ENCODE measurements at regions not wholly inside any gene's neighbourhood (a gene's known extent, or its start where the extent isn't known, plus 50 kb on each side); places are given as distances from the start of the nearest gene placed in this dataset.

DNA sequence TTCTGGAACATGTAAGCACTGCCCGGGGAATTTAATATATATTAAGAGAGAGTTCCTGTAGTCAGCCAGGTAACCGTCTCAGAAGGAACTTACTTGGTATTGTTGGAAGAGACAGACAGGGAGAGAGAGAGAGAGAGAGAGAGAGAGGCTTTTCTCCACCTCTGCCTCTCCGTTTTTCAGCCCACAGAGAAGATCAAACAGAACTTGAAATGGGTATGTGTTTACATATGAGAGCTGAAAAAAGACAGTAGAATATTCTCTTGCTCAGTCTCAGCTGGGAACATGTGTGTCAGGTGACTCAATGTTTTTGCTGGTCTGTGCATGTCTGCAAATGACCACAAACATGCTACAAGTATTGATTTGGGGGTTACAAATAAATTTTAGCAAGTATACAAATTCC, 81.9 kb downstream of the MAGED1 start:
- no peak overlapping the region for H3K27ac ChIP-seq (ENCODE audit: low read length)
- no TSS peak for BruUV-seq (replicated peaks)
- intact Hi-C loops (cut with micrococcal nuclease) = no loop called here

DNA sequence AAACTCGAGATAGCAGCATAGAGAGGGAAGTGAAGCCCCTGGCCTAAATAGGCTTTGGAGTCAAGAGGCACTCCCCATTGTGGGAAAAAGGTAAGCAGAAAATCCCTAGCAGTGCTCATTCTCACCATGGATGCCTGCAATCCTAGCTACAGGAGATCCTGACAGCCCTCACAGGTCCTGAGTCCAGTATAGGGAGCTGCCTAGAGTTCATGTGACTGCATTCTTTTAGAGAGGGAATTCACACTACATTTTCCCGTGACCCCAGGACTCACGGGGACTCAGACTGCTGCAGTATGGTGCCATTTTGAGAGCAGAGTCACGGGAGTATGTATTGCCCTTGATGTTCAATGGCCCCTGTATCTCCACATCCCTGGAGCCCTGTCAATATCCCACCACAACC, 82.4 kb downstream of the MAGED1 start:
- no peak overlapping the region for H3K4me2 ChIP-seq (ENCODE audit: low read length)
- H3F3A ChIP-seq (ENCODE audit: low read length, unreplicated experiment) = no peaks in the 10 kb centered on the region
- ChIA-PET POLR2A (ENCODE audit: unreplicated experiment) (no interaction called here), CTCF (no interaction called here)
- no peaks in the 10 kb centered on the region for H3K79me2 ChIP-seq (ENCODE audit: low read length)
- no TSS peak for BruUV-seq (replicated peaks)
- intact Hi-C loops (cut with micrococcal nuclease) = no loop called here
- ATAC-seq (no peak), DNase-seq (no peak)
- H3K27me3 ChIP-seq (ENCODE audit: low read length) = no peaks in the 10 kb centered on the region
- no peak overlapping the region for H2AFZ ChIP-seq (ENCODE audit: low read length)
- TF ChIP-seq EZH2phosphoT487 (IDR thresholded peaks at IDR 0.05; ENCODE audit: borderline replicate concordance, low read length) (no peak), EZH2 (IDR thresholded peaks at IDR 0.05; ENCODE audit: low read length, unreplicated experiment) (no peak)
- TF ChIP-seq, protein P1, sequence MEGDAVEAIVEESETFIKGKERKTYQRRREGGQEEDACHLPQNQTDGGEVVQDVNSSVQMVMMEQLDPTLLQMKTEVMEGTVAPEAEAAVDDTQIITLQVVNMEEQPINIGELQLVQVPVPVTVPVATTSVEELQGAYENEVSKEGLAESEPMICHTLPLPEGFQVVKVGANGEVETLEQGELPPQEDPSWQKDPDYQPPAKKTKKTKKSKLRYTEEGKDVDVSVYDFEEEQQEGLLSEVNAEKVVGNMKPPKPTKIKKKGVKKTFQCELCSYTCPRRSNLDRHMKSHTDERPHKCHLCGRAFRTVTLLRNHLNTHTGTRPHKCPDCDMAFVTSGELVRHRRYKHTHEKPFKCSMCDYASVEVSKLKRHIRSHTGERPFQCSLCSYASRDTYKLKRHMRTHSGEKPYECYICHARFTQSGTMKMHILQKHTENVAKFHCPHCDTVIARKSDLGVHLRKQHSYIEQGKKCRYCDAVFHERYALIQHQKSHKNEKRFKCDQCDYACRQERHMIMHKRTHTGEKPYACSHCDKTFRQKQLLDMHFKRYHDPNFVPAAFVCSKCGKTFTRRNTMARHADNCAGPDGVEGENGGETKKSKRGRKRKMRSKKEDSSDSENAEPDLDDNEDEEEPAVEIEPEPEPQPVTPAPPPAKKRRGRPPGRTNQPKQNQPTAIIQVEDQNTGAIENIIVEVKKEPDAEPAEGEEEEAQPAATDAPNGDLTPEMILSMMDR (conservative IDR thresholded peaks at IDR 0.05; ENCODE audit: low read depth, low read length) = no peak
- no peaks in the 10 kb centered on the region for H3K4me1 ChIP-seq (ENCODE audit: insufficient read depth, low read length)
- H4K20me1 ChIP-seq (ENCODE audit: low read length) = no peaks in the 10 kb centered on the region
- no peak overlapping the region for H3K4me3 ChIP-seq (ENCODE audit: low read length)
- no peaks in the 10 kb centered on the region for H3K36me3 ChIP-seq (ENCODE audit: low read depth, low read length)
- H3K9me3 ChIP-seq (ENCODE audit: low read length) = no peaks in the 10 kb centered on the region
- no peak overlapping the region for H3K9ac ChIP-seq (ENCODE audit: low read length)
- H3K9me2 ChIP-seq (replicated peaks; ENCODE audit: low read length) = no peaks in the 10 kb centered on the region
- no peak overlapping the region for H3K27ac ChIP-seq (ENCODE audit: low read length)

More for the DNA sequence above, 81.9 kb downstream of the MAGED1 start:
- no peaks in the 10 kb centered on the region for H3K4me1 ChIP-seq (ENCODE audit: insufficient read depth, low read length)
- no peaks in the 10 kb centered on the region for H3F3A ChIP-seq (ENCODE audit: low read length, unreplicated experiment)
- H3K9me3 ChIP-seq (ENCODE audit: low read length) = no peaks in the 10 kb centered on the region
- no peaks in the 10 kb centered on the region for H4K20me1 ChIP-seq (ENCODE audit: low read length)
- CTCF ChIA-PET = no interaction called here
- H3K4me3 ChIP-seq (ENCODE audit: low read length) = no peak overlapping the region
- H3K4me2 ChIP-seq (ENCODE audit: low read length) = no peak overlapping the region
- H2AFZ ChIP-seq (ENCODE audit: low read length) = no peak overlapping the region
- H3K79me2 ChIP-seq (ENCODE audit: low read length) = no peaks in the 10 kb centered on the region
- ATAC-seq = no peak
- H3K27me3 ChIP-seq (ENCODE audit: low read length) = no peaks in the 10 kb centered on the region
- TF ChIP-seq, protein P1 (conservative IDR thresholded peaks at IDR 0.05; ENCODE audit: low read depth, low read length) = no peak
- TF ChIP-seq EZH2phosphoT487 (IDR thresholded peaks at IDR 0.05; ENCODE audit: borderline replicate concordance, low read length) = no peak
- no peak for TF ChIP-seq EZH2 (IDR thresholded peaks at IDR 0.05; ENCODE audit: low read length, unreplicated experiment)
- no peaks in the 10 kb centered on the region for H3K9me2 ChIP-seq (replicated peaks; ENCODE audit: low read length)
- POLR2A ChIA-PET (ENCODE audit: unreplicated experiment) = no interaction called here
- H3K9ac ChIP-seq (ENCODE audit: low read length) = no peak overlapping the region
- DNase-seq = no peak
- H3K36me3 ChIP-seq (ENCODE audit: low read depth, low read length) = no peaks in the 10 kb centered on the region

DNA sequence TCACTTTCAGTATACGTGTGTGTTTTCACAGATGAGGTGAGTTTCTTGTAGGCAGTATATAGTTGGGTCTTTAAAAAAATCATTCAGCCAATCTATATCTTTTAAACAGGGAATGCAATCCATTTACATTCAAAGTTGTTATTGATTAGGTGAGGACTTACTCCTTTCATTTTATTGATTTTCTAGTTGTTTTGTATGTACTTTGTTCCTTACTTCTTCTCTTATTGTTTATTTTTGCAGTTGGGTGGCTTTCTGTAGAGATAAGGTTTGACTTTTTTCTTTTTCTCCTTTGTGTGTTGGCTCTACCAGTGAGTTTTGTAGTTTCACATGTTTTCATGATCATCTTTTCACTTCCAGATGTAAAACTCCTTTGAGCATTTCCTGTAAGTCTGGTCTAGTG, 83.1 kb downstream of the MAGED1 start:
- Histone ChIP-seq H3K4me3 (ENCODE audit: low read length) (no peak overlapping the region), H3K36me3 (ENCODE audit: low read depth, low read length) (no peaks in the 10 kb centered on the region), H3K27ac (ENCODE audit: low read length) (no peak overlapping the region), H3F3A (ENCODE audit: low read length, unreplicated experiment) (no peaks in the 10 kb centered on the region), H3K27me3 (ENCODE audit: low read length) (no peaks in the 10 kb centered on the region), H3K9me3 (ENCODE audit: low read length) (no peaks in the 10 kb centered on the region), H3K9ac (ENCODE audit: low read length) (no peak overlapping the region), H2AFZ (ENCODE audit: low read length) (no peak overlapping the region), H3K4me2 (ENCODE audit: low read length) (no peak overlapping the region), H4K20me1 (ENCODE audit: low read length) (no peaks in the 10 kb centered on the region), H3K79me2 (ENCODE audit: low read length) (no peaks in the 10 kb centered on the region), H3K4me1 (ENCODE audit: insufficient read depth, low read length) (no peaks in the 10 kb centered on the region), H3K9me2 (replicated peaks; ENCODE audit: low read length) (no peaks in the 10 kb centered on the region)
- intact Hi-C loops (cut with micrococcal nuclease) = no loop called here
- no peak for TF ChIP-seq EZH2phosphoT487 (IDR thresholded peaks at IDR 0.05; ENCODE audit: borderline replicate concordance, low read length)
- TF ChIP-seq EZH2 (IDR thresholded peaks at IDR 0.05; ENCODE audit: low read length, unreplicated experiment) = no peak
- TF ChIP-seq, protein P1 (conservative IDR thresholded peaks at IDR 0.05; ENCODE audit: low read depth, low read length) = no peak
- POLR2A ChIA-PET (ENCODE audit: unreplicated experiment) = no interaction called here
- ATAC-seq (no peak), DNase-seq (no peak)
- no TSS peak for BruUV-seq (replicated peaks)
- CTCF ChIA-PET = no interaction called here
